Kidney (tissue), 13 donors: ENCODE measurements at regions not wholly inside any gene's neighbourhood (a gene's known extent, or its start where the extent isn't known, plus 50 kb on each side); places are given as distances from the start of the nearest gene placed in this dataset.
"Not testable (repeated sequence)": the region's sequence is repeated elsewhere in the genome, so short reads cannot be mapped to it uniquely, and the experiment has no call there.

Source experiments
- DNase-seq, 5 donors: peaks; one replicate each; pipeline ENCODE4 v3.0.0-alpha.2; 2013 to 2020
- FAIRE-seq: peaks from 2 replicates; lab custom pipeline; 2012; peaks lifted over from hg19 to GRCh38; lab: Jason Lieb, UNC
- H3K27ac ChIP-seq, 2 donors: one replicate each; pipeline ENCODE4 v1.7.0; 2013; ENCODE audit warnings: low read depth in 2 of 2, low read length in 2 of 2, inconsistent platforms in 1 of 2
- H3K27me3 ChIP-seq: one replicate; pipeline ENCODE4 v1.7.1; 2013; ENCODE audit warnings: low read length, inconsistent platforms; ENCODE audit not compliant: control insufficient read depth, insufficient read depth
- H3K36me3 ChIP-seq, 3 donors: one replicate each; pipeline versions ENCODE4 v1.7.0 to v1.7.1; 2013; ENCODE audit warnings: low read length in 3 of 3, control low read depth in 1 of 3, inconsistent platforms in 1 of 3; ENCODE audit not compliant: insufficient read depth in 3 of 3, control insufficient read depth in 2 of 3
- H3K4me1 ChIP-seq, 3 donors: one replicate each; pipeline versions ENCODE4 v1.7.0 to v1.7.1; 2013; ENCODE audit warnings: low read length in 3 of 3, inconsistent platforms in 1 of 3, low read depth in 1 of 3; ENCODE audit not compliant: control insufficient read depth in 2 of 3, insufficient read depth in 2 of 3
- H3K4me3 ChIP-seq, 3 donors: one replicate each; pipeline versions ENCODE4 v1.7.0 to v1.8.1; 2013; ENCODE audit warnings: low read length in 3 of 3, control low read depth in 1 of 3, inconsistent platforms in 1 of 3
- H3K9ac ChIP-seq, 3 donors: one replicate each; pipeline versions ENCODE4 v1.7.0 to v1.7.1; 2013; ENCODE audit warnings: low read length in 3 of 3, control low read depth in 1 of 3, inconsistent platforms in 1 of 3
- H3K9me3 ChIP-seq, 3 donors: one replicate each; pipeline versions ENCODE4 v1.7.0 to v1.7.1; 2013; ENCODE audit warnings: low read length in 3 of 3, control low read depth in 1 of 3, inconsistent platforms in 1 of 3; ENCODE audit not compliant: control insufficient read depth in 2 of 3, insufficient read depth in 1 of 3
- intact Hi-C: fragments of 100-400 bp; cut with DNase I; formaldehyde crosslinking; loops from one replicate; pipeline ENCODE4 v1.11.1; 2022
- TF ChIP-seq, protein P1 (sequence below): IDR thresholded peaks from 3 replicates; pipeline ENCODE4 v1.5.1; 2012; ENCODE audit warnings: mild to moderate bottlenecking, moderate library complexity, borderline replicate concordance; ENCODE audit not compliant: insufficient read depth; ENCODE audit errors: extremely low read depth
- donor health status: control.
- donor health status: control.
- donor health status: control.
- donor health status: control.
- donor health status: control.
- donor health status: DM: yes; HTN: yes; CAD: no.
- donor health status: Normal renal cell carcinoma (clear cell type).

DNA sequence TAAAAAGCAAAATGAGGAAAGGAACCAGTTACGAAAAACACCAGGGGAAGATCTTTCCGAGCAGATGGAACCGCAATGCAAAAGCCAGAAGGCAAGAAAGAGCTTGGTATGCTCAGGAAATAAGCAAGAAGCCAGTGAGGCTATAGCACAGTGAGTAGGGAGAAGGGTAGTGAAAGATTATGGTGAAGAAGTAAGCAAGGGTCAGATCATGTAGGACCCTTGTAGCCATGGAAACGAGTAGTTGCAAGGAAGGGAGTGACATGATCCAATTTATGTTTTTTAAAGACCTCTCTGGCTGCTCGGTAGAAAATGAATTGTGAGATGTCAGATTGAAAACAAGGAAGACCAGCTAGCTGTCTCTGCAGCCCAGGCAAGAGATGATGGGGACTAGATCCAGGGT is 143.3 kb downstream of the USP31 start:
- no peak overlapping the region for H3K9ac ChIP-seq
- TF ChIP-seq, protein P1, sequence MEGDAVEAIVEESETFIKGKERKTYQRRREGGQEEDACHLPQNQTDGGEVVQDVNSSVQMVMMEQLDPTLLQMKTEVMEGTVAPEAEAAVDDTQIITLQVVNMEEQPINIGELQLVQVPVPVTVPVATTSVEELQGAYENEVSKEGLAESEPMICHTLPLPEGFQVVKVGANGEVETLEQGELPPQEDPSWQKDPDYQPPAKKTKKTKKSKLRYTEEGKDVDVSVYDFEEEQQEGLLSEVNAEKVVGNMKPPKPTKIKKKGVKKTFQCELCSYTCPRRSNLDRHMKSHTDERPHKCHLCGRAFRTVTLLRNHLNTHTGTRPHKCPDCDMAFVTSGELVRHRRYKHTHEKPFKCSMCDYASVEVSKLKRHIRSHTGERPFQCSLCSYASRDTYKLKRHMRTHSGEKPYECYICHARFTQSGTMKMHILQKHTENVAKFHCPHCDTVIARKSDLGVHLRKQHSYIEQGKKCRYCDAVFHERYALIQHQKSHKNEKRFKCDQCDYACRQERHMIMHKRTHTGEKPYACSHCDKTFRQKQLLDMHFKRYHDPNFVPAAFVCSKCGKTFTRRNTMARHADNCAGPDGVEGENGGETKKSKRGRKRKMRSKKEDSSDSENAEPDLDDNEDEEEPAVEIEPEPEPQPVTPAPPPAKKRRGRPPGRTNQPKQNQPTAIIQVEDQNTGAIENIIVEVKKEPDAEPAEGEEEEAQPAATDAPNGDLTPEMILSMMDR, result no peak
- H3K27me3 ChIP-seq, result no peaks in the 10 kb centered on the region
- FAIRE-seq (no peak), DNase-seq (no peak)
- no peak overlapping the region for H3K27ac ChIP-seq
- intact Hi-C loops, result no loop called here
- no peaks in the 10 kb centered on the region for H3K36me3 ChIP-seq
- H3K9me3 ChIP-seq, result no peaks in the 10 kb centered on the region
- H3K4me1 ChIP-seq, result no peaks in the 10 kb centered on the region
- no peak overlapping the region for H3K4me3 ChIP-seq

DNA sequence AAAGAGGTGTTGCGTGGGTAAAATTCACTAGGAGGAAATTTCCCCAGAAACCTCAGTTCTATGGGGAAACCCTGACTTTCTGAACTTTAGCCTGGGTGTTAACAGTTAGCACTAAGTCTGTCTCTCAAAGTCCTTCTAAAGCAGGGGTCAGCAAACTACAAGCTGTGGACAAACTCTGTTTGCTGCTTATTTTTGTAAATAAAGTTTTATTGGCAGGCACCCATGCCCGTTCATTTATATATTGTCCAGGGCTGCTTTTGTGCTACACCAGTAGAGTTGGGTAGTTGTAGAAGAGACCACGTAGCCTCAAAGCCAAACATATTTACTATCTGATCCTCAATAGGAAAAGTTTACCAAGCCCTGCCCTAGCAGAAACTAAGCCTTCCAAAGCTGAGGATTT is 159.7 kb downstream of the USP31 start:
- intact Hi-C loops, result no loop called here
- Histone ChIP-seq H3K27ac (no peak overlapping the region), H3K27me3 (no peaks in the 10 kb centered on the region), H3K36me3 (no peaks in the 10 kb centered on the region), H3K9ac (no peak overlapping the region), H3K9me3 (no peaks in the 10 kb centered on the region), H3K4me1 (no peaks in the 10 kb centered on the region), H3K4me3 (no peak overlapping the region)
- DNase-seq, result no peak
- TF ChIP-seq, protein P1, result no peak
- FAIRE-seq, result no peak

DNA sequence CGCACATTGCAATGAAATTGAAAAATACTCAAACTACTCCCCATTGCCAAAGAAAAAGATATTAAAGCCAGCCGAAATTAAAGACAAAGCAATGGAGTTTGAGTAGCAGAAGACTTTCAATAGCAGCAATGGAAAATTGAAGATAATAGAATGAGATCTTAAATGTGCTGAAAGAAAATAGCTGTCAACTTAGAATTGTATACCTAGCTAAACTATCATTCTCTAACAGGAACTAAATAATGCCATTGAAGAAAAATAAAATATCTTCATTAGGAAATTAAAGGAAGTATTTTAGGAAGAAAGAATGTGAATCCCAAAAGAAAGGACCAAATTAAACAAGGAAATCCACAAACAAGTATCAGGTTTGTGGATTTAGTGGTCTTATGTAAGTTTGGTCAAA is 165.6 kb downstream of the USP31 start:
- TF ChIP-seq, protein P1, result no peak
- intact Hi-C loops, result no loop called here
- DNase-seq (no peak), FAIRE-seq (no peak)
- no peak overlapping the region for H3K27ac ChIP-seq
- no peaks in the 10 kb centered on the region for H3K36me3 ChIP-seq
- no peaks in the 10 kb centered on the region for H3K9me3 ChIP-seq
- no peak overlapping the region for H3K9ac ChIP-seq
- no peak overlapping the region for H3K4me3 ChIP-seq
- no peaks in the 10 kb centered on the region for H3K27me3 ChIP-seq
- H3K4me1 ChIP-seq, result no peaks in the 10 kb centered on the region

DNA sequence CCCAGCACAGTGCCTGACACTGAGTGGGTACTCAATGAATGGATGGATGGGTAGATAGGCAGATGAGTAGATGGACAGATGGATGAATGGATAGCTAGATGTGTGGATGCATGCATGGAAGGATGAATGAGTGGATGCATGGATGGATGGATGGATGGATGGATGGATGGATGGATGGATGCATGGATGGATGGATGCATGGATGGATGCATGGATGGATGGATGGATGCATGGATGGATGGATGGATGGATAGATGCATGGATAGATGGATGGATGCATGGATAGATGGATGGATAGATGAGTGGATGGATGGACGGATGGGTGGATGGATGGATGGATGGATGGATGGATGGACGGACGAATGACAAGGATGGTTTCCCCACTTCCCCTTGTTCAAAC is 166.6 kb downstream of the HS3ST2 start:
- H3K9ac ChIP-seq, H3K4me1 ChIP-seq, intact Hi-C loops, FAIRE-seq, H3K27me3 ChIP-seq, H3K36me3 ChIP-seq, H3K4me3 ChIP-seq, H3K27ac ChIP-seq, DNase-seq, H3K9me3 ChIP-seq: not testable (repeated sequence)
